Inflammatory macrophage treated with lipopolysaccharide for 4 hours (primary cell): ENCODE measurements at regions not wholly inside any gene's neighbourhood (a gene's known extent, or its start where the extent isn't known, plus 50 kb on each side); places are given as distances from the start of the nearest gene placed in this dataset.
A peak's percentile ranks its signal among the peaks of the same experiment; 100 is the strongest.

Source experiments
- DNase-seq: peaks from one replicate; pipeline ENCODE4 v3.0.0-alpha.2; 2020

DNA sequence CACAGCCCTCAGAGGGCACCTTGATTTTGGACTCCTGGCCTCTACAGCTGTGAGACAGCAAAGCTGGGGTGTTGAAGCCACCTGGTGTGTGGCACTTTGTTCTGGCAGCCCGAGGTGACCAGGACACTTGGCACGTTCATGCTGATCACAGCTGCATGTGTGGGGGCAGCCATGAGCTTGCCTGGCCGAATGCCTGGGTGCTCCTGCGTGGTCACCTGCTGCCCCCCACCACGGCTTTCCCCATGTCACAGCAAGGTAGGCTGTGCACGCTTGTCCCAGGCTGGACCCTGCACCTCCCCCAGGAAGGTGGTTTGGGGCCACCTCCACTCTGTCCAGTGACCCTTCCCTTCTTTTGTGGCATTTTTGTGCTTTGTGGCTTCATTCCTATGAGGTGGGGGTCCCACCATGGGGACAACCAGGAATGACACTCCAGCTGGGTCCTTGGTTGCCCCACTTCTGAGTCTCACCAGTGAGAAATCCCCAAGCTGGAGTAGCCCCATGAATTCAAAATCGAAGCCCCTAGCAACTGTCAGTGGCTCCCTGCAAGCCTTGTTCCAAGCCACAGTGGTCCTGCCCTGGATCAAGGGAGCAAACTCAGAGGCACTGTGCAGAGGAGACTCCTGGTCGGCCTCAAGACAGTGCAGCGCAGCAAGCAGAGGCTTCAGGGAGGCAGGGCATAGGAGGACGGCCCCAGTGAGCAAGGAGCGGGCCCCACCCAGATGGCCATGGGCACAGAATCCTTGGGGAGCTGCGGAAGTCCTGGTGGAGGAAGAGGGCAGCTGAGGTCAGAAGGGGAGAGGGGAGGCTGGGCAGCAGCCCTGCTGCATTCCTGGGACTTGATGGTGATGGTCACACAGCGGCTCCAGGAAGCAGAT, 121.4 kb upstream of the HS6ST1 start:
- no peak for DNase-seq

DNA sequence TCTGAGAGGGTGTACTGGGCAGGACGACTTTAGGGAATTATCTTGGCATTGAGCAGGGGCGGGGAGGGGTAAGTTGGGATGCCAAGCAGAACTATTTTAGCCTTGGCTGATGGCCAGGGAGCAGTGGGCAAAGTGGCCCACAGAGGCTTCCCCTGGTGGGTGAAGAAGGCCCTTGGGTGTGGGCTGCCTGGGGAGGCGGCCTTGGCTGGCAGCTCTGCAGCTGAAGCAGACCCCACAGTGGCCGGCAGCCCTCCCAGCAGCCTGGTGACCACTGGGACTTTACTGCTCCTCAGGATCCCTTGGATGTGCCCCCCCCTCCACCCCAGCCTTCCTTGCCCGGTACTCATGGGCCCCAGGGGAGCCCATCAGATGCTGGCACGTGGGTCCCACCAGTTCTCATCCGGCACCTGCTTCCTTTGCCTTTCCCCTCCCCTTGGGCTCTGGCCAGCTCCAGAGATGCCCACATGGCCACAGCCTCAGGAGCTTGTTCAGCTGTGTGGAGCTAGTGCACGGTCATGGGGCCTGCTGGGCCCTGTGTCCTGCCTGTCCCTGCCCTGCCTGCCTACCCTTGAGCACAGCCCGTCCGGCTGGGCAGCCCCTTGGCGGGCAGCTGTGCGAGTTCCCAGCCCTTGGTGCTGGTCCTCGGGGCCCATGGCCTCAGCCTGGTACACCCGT, 122.1 kb upstream of the HS6ST1 start:
- no peak for DNase-seq

DNA sequence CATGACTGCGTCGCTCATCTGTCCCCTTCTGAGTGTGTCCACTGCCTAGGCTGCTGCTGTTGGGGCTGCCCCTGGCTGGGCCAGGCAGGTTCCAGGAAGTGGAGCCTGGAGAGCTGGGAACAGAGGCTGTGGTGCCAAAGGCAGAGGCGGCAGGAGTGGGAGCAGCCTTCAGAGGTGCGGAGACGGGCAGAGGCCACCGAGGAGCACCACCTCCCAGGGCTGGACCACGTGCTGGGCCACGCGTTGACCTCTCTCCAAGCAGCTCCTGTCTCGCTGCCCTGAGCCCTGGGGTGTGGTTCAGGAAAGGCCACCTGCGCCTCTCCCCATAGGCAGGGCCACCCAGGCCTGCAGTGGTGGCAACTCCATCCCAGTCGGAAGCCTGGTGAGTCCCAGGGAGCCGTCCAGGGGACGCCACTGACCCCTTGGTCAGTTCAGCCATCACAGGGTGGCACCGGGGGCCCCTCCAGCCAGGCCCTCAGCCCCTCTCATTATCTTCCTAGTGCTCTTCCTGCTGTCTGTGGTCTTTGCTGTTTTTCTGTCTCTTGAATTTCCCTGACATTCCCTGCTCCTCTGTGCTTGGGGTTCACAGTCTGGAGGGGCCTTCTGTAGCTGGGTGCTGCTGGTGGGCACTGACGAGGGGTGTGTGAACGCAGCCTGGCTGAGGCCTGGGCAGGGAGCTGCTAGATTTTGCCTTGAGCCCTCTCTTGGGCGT, 122.8 kb upstream of the HS6ST1 start:
- DNase-seq = no peak

DNA sequence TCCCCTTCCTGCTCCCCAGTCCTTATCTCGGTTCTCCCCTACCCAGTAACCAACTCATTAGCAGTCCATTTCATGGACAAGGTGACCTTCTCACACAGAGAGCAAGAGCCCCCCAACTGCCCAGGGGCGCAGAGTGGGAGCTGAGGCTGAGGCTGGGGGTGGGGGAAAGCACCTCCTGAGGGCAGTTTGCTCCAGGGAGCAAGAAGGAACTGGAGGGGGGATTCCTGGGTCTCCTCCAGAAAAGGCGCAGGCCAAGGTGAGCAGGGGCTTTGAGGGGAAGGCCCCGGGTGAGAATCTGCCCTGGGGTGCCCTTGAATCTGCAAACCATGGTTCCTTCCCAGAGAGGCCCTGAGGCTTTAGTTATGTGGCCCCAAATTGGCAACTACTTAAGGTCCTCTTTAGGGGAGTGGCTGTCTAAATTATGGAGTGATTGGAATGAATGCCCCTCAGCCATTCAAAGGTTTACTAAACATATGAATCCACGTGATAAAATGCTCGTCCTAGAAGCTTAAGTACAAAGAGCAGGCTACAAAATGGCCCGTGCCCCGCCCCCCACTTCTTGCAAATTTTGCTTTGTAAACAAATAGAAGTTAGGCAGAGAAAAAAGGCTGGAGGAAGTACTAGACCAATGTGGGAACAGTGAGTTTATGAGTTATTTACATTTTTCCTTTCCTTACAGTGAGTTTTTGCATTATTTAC, 123.5 kb upstream of the HS6ST1 start:
- DNase-seq = peak; percentile 60

DNA sequence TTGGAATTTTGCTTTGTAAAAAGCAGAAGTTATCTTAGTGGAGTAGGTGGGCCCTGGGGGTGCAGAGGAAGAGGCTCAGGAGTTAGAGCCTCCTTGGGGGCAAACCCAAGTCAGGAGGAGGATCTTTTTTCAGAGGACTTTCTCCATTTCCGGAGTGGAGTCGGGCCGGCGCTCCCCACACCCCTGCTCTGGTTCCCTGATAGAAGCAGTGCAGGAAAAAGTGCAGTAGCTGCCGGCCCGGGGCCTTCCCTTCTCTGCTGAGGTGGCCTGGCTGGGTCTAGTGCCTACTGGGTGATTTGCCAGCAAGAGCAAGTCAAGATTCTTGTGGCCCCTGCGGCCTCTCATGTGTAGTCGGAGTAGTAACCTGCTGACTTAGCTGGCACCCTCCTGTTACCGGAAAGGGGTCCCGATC, 124.2 kb upstream of the HS6ST1 start:
- peak; percentile 44 for DNase-seq

DNA sequence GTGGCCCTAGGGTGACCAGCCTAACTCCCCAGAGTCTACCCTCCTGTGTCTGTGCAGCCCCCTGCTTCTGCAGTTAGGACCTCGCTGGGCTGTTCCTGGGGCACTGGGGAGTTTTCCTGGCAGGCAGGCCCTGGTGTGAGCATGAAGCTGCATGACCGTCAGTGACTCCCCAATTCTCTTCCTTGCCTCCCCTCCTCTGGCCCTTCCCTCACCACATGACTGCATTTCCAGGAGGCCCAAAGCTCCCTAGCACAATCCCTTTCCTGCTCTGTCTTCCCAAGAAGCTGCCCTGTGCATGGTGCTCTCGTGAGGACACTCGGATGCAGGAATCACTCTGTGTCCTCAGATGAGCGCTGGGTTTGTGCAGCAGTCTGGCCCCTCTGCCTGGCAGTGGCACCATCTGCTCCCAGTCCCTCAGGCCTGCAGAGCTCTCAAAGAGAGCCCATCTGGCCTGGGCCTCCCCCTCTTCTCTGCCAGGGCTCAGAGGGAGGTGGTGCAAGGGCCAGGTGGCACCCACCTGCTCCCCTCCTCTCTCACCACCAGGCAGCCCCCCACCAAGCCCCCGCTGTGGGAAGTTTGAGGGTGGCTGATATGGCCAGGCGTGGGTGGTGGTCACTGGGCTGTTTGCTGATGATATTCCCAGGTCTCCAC, 125.6 kb upstream of the HS6ST1 start:
- no peak for DNase-seq

DNA sequence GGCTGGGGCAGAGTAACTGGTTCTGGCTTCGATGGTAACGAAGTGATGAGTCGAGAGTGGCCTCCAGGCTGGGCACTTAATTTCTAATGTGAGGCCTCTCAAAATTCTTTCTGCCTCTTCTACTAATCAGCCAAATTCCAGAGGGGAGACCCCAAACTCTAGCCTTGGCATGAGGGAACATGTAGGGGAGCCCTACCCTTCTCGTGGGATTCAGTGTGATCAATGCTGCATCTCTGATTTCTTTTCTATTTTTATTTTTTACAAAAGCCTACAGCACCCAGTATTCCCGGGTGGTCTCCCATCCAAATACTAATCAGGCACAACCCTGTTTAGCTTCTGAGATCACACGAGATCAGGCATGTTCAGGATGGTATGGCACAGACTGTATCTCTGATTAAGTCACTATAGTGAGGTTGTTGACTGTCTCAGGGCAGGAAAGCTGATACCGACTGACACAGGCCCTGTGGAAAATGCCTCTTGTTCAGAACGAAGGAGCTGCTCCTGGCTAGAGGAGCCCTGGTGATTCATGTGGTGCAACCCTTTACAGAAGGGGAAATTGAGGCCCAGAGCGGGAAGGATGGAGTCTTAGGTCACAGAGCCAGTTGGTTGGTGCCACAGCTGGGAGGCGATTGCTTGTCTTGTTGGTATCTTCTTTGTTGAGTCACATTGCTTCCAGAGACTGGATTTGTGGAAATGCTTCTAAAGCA, 126.3 kb upstream of the HS6ST1 start:
- no peak for DNase-seq

DNA sequence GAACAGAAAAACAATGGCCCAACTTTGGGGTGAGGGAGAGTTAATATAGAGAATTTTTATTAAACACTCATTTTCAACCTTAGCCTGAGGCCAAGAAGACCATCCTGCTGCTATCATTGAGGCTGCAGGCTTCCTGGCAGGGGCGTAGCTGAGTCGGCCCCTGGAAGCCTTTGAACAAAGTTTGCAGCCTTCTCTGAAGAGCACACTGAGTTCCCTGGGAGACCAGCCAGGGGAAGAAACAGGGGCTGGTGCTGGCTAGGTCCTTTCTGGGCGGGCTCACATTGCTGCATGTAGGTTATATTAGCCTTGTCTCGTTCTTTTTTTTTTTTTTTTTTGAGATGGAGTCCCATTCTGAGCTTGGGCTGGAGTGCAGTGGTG, 126.8 kb upstream of the HS6ST1 start:
- DNase-seq = no peak

DNA sequence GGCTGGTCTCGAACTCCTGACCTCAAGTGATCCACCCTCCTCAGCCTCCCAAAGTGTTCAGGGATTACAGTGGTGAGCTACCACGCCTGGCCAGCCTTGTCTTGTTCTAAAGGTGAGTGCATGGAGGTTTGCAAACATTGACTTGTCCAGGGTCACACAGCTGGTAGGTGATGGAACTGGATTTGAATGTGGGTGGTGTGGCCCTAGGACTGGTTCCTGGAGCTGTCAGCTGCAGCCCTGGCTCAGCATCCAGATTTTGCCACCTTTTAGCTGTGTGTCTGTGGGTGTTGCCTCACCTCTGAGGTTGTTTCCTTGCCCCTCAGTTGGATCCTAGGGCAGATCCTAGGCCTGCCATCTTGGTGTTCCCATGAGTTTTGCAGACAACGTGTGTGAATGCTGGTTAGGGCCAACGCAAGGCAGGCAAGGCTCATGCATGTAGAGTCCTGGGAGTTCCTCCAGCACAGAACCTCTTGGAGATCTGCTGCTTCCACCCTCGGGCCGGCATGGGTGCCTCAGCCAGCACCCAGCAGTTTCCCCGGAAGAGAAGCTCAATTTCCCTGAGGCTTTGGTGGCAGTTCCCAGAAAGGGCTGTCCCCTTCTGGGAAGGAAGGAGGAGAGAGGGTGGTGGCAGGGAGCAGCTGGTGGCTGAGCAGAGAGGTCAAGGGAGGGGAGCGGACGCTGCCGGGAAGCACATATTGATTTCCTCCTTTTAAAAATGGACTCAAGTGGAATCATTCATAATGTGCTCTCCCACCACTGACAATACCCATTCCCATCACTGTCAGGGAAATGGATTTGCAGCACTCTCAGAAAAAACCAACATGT, 127.6 kb upstream of the HS6ST1 start:
- no peak for DNase-seq

DNA sequence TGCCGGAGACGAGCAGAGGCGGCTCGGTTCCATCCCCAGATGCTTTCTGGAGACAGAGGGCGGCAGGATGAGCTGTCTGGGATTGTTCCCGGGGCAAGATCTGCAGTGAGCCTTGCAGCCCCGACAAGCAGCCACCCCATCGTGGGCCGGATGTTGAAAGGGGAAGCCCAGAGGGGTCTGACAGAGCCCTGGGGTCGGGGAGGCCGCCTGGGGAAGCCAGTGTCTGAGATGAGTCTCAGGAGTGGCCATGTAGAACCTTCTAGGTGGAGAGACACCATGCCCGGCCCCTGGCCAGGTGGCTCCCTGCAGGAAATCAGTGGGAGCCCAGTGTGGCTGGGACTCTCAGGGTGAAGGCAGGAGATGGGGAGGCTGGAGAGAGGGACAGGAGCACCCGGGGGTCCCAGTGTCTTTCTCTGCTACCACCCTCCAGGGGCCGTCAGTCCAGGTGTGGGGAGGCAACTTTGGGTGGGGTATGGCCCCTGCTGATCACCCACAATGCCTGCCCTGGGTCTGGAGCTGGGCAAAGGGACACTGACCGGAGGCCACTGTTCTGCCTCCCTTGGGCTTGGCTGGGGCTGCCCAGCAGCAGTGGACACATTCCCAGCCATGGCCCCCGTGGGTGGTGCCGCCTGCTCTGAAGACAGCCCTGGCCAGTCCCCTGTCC, 128.3 kb upstream of the HS6ST1 start:
- no peak for DNase-seq

DNA sequence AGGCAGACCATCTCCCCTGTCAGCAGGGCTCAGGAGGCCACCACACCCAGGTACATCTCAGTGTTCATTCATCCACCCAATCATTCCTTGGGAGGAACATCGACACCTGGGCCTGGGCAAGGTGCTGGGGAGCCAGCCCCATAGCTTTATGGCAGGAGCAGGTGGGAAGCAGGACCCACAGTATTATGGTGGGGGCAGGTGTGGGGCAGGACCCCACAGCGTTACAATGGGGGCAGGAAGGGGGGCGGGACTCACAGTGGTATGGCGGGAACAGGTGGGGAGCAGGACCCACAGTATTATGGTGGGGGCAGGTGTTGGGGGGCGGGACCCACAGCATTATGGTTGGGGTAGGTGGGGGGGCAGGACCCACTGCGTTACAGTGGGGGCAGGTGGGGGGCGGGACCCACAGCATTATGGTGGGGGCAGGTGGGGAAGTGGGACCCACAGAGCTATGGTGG, 128.9 kb upstream of the HS6ST1 start:
- no peak for DNase-seq

DNA sequence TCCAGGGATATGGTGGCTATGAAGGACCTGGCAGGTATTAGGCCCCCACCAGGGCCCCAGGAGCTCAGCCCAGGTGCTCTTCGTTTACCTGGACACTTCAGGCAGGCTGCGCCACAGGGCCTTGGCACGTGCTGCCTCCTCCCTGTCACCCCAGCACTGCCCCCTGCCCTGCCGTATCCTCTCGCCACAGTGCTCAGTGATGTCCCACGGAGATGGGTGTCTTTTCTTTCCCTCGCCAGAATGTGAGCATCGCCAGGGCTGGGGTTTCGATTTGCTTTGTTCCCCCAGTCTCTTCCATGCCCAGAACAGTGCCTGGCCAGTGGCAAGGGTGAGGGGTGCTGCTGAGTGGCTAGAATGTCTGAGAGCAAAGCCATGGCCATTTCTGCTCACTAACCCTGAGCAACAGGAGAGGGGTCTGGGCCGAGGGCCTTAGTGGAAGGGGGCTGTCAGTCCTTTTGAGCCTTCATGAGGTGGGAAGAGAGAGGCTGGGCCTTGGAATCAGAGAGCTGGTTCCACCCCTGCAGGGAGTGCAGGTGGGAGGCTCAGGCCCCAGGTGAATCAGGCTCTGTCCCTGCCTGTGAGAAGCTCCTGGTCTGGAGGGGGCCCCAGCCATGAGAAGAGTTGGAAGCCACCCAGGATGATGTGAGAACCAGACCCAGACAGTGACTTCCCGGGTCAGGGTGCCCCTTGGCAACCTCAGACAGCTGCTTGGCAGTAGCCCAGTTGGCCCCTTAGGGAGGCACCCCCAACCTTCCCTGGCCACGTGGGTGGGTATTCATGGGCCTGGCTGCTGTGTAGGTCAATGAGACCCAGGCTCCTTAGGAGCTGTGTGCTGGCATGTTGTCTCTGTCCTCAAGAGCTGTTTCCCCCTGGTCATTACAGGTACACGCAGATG, 129.9 kb upstream of the HS6ST1 start:
- DNase-seq = no peak

DNA sequence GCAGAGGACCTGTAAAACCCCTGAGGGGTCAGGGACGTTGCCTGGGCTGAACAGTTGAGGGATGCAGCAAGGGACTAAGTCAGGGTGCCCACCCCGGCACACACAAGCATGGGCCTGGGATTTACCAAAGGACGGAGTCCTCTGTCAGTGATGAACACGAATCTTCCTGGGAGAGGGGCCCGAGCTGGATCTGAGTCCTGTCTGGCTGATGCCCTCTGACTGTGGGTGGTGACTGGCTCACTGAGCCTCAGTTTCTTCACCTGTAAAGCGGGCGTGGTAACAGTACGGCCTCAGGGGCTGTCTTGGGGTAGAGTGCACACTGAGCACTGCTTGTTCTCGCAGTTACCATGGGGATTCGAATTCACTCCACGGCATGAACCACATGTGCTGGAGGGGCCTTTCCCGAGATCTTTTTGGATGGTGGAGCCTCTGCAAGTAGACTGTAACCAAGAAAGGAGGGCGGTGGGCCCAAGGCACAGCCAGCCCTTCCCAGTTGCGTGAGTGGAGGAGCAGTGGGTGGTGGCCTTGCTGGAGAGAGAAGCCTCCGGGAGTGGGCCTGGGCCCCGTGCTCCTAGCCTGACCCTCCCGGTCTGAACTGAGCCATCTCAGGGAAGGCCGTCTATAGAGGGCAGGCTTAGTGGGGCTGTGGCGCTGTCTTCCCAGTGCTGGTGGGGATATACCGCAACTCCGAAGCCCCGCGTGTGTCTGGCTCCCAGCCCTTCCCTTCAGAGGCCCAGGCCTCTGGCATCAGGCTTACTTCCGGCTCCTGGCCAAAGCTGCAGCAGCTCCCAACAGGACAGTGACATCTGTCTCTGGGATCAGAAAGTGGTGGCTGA, 130.8 kb upstream of the HS6ST1 start:
- no peak for DNase-seq

DNA sequence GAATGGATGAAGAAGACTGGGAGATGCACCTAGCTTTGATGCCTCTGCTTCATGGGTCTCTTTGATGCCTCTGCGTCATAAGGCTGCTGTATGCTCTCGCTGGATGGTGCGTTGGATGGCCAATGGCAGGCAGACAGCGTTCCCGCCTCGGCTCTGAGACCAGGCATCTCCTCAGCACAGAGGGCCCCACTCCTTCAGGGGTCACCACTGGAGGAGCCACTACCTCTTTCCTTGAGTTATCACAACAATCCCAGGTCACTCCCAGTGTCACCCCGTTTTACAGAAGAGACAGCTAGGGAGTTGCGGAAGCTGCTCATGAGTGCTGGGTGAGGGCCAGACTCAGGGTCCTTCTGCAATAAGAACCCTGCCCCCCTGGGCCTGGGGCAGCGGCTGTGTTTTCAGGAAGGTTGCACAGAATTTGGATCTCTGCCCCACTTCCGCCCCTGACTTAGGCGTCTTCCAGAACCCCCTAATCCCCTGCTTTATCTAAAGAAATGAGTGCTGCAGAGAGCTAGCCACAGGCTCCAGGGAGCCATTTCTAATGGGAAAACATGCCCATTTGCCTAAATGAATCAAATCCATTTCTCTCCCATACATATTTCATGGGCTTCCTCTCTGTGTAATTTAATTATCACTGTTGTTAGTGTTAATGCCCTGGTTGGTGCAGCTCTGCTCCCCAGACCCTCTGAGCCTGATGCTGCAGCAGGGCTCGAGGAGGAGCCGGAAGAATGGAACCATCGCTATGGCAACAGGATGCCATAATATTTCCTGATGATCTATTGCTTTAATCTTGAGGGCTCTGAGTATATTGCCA, 131.8 kb upstream of the HS6ST1 start:
- DNase-seq = no peak

DNA sequence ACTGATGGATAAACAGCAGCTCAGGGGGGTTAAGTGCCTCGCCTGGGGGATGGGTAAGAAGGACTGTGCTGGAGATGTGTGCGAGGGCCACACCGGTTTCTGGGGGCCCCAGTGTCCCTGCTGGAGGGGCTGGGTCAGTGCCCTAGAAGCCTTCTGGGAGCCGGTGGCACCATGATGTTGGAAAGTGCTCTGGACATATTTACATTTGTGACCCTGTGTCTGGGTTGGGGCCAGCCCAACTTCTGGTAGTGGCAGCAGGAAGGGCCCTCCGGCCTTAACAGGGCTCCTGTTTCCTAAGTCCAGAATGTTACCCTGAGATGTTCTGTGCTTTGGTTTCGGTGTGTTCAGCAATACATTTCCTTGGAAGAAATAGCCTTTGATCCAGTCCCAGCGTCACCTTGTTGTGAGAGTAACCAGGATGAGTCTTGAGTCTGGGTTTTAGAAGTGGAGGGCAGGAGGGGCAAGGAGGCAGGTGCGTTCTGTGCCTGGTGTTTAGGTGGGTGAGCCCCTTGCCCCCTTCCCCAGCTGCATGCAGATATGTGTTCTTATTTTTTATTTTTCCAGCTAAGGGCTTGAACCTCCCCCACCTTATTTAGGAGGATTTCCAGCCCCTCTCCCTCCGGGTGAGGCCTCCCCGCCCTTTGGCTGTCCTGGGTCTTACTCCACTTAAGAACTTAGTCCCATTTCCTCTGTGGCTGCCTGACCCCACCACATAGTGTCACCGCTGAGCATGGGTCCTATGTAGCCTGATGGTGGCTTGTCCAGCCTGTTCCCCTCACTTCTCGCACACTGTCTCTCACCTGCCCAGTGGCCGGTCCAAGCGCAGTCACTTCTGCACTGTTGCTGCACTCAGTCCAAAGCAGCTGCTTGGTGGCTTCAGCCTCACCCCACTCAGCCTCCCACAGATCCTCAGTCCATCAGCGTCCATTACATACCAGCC, 132.7 kb upstream of the HS6ST1 start:
- no peak for DNase-seq

DNA sequence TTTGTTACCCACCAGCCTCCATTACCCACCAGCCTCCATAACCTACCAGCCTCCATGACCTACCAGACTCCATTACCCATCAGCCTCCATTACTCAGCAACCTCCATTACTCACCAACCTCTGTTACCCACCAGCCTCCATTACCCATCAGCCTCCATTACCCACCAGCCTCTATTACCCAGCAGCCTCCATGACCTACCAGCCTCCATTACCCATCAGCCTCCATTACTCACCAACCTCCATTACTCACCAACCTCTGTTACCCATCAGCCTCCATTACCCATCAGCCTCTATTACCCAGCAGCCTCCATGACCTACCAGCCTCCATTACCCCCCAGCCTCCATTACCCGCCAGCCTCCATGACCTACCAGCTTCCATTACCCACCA, 133.3 kb upstream of the HS6ST1 start:
- no peak for DNase-seq
